Parathyroid adenoma (tissue), 2 donors: ENCODE measurements at regions not wholly inside any gene's neighbourhood (a gene's known extent, or its start where the extent isn't known, plus 50 kb on each side); places are given as distances from the start of the nearest gene placed in this dataset.

ENCODE experiments used
- H2AFZ ChIP-seq: fragments of 300-600 bp; sonication (generic); one replicate; pipeline ENCODE4 v1.7.0; 2017; ENCODE audit warnings: antibody characterized with exemption, mild to moderate bottlenecking
- H3K27ac ChIP-seq: fragments of 300-600 bp; sonication (generic); one replicate; pipeline ENCODE4 v1.7.0; 2017
- H3K27me3 ChIP-seq: fragments of 300-600 bp; sonication (generic); one replicate; pipeline ENCODE4 v1.7.0; 2017; ENCODE audit warnings: low read length; ENCODE audit not compliant: control insufficient read depth, insufficient read depth
- H3K36me3 ChIP-seq: fragments of 300-600 bp; sonication (generic); one replicate; pipeline ENCODE4 v1.7.0; 2017; ENCODE audit warnings: low read length; ENCODE audit not compliant: control insufficient read depth, insufficient read depth
- H3K4me1 ChIP-seq: fragments of 300-600 bp; sonication (generic); one replicate; pipeline ENCODE4 v1.7.0; 2017; ENCODE audit warnings: control low read depth
- H3K4me2 ChIP-seq: fragments of 300-600 bp; sonication (generic); one replicate; pipeline ENCODE4 v1.7.0; 2017; ENCODE audit warnings: low read length
- H3K4me3 ChIP-seq: fragments of 300-600 bp; sonication (generic); one replicate; pipeline ENCODE4 v1.7.0; 2017; ENCODE audit warnings: low read depth, low read length
- H3K79me2 ChIP-seq: fragments of 300-600 bp; sonication (generic); one replicate; pipeline ENCODE4 v1.7.0; 2017; ENCODE audit warnings: control low read depth
- H3K9ac ChIP-seq: fragments of 300-600 bp; sonication (generic); one replicate; pipeline ENCODE4 v1.7.0; 2017; ENCODE audit warnings: mild to moderate bottlenecking
- H3K9me3 ChIP-seq: fragments of 300-600 bp; sonication (generic); one replicate; pipeline ENCODE4 v1.7.0; 2017; ENCODE audit warnings: low read length; ENCODE audit not compliant: control insufficient read depth
- TF ChIP-seq, protein P1 (sequence below): fragments of 300-600 bp; sonication (generic); IDR thresholded peaks from one replicate; pipeline ENCODE4 v1.7.0; 2017; ENCODE audit warnings: antibody characterized with exemption, mild to moderate bottlenecking
- donor health status: primary hyperparathyroidism.

DNA sequence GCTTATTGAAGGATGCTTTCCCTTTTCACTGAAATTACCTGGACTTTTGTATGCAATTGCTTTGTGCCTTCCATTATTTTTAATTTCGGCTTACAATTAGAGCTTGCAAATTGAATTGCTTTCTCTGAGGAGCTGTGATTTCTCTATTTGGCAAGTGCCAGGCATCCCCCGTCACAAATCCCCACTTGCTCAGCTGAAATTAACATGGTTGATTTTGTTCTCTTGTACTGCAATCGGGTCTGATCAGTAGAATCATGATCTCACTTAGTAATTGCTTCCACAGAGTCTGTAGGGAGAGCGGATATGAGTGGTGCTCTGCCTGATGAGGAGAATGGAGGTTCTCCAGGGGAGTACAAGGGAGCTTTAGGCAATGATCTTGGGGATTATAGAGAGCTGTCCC is 495.5 kb upstream of the SGCD start:
- peaks cover 9% of the 10 kb centered on the region for H3K4me1 ChIP-seq
- H3K4me3 ChIP-seq, result no peak overlapping the region
- H3K4me2 ChIP-seq, result no peak overlapping the region
- peaks cover 44% of the 10 kb centered on the region for H3K79me2 ChIP-seq
- no peak overlapping the region for H3K9ac ChIP-seq
- H3K9me3 ChIP-seq, result no peaks in the 10 kb centered on the region
- H3K36me3 ChIP-seq, result no peaks in the 10 kb centered on the region
- no peaks in the 10 kb centered on the region for H3K27me3 ChIP-seq
- no peak overlapping the region for H2AFZ ChIP-seq
- TF ChIP-seq, protein P1, sequence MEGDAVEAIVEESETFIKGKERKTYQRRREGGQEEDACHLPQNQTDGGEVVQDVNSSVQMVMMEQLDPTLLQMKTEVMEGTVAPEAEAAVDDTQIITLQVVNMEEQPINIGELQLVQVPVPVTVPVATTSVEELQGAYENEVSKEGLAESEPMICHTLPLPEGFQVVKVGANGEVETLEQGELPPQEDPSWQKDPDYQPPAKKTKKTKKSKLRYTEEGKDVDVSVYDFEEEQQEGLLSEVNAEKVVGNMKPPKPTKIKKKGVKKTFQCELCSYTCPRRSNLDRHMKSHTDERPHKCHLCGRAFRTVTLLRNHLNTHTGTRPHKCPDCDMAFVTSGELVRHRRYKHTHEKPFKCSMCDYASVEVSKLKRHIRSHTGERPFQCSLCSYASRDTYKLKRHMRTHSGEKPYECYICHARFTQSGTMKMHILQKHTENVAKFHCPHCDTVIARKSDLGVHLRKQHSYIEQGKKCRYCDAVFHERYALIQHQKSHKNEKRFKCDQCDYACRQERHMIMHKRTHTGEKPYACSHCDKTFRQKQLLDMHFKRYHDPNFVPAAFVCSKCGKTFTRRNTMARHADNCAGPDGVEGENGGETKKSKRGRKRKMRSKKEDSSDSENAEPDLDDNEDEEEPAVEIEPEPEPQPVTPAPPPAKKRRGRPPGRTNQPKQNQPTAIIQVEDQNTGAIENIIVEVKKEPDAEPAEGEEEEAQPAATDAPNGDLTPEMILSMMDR, result no peak
- H3K27ac ChIP-seq, result no peak overlapping the region

DNA sequence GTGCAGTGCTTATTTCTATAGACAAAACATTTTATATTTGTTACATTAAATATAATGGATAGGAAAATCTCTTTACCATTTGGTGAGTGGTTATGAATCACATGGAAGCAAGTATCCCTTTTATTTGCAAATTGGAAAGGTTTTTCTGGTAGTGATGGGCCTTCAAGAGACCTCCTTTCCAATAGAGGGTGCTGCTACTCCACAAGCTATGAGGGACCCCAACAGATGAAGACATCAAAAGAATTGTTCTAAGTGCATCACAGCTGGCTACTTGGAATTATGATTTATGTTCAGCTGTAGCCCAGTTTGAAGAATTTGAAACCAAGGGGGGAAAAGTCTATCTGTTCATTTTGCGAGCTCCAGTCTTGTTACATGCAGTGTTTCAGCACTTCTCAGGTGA is 493.7 kb upstream of the SGCD start:
- Histone ChIP-seq H3K4me1 (peaks cover 5% of the 10 kb centered on the region), H3K27me3 (no peaks in the 10 kb centered on the region), H3K4me2 (no peak overlapping the region), H3K9me3 (no peaks in the 10 kb centered on the region), H3K9ac (no peak overlapping the region), H3K79me2 (peaks cover 36% of the 10 kb centered on the region), H2AFZ (no peak overlapping the region), H3K27ac (no peak overlapping the region), H3K4me3 (no peak overlapping the region), H3K36me3 (no peaks in the 10 kb centered on the region)
- TF ChIP-seq, protein P1, result no peak

DNA sequence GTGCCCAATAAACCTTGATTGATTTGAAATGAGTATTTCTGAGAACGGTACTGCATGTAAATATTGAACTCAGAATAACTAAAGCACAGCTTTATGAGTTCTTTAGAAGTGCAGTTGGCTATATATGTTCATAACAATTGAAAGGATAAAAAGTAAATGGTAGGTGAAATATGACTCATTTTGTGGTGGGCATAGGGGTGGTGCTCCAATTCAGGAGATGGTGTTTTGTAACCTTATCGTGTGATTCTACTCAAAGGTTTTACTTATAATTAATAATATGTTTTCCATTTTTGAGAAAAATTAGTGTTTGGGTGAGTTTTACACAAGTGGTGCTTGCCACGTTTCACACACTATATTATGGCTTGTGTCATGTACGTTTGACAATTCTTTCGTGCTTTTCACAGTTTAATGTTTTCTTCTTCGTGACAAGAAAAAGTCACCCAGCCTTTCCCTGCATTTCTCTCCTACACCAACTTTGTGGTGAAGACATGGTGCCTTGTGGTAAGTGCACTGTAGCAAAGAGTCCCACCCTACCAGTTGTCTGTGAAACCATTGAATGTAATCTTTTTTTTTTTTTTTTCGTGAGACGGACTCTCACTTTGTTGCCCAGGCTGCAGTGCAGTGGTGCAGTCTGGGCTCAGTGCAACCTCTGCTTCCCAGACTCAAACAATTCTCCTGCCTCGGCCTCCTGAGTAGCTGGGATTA is 492.5 kb upstream of the SGCD start:
- Histone ChIP-seq H3K4me2 (no peak overlapping the region), H3K9me3 (no peaks in the 10 kb centered on the region), H3K4me1 (peaks cover 5% of the 10 kb centered on the region), H3K79me2 (peaks cover 37% of the 10 kb centered on the region), H3K27ac (no peak overlapping the region), H3K36me3 (no peaks in the 10 kb centered on the region), H3K4me3 (no peak overlapping the region), H3K27me3 (no peaks in the 10 kb centered on the region), H3K9ac (no peak overlapping the region), H2AFZ (no peak overlapping the region)
- TF ChIP-seq, protein P1, result no peak

DNA sequence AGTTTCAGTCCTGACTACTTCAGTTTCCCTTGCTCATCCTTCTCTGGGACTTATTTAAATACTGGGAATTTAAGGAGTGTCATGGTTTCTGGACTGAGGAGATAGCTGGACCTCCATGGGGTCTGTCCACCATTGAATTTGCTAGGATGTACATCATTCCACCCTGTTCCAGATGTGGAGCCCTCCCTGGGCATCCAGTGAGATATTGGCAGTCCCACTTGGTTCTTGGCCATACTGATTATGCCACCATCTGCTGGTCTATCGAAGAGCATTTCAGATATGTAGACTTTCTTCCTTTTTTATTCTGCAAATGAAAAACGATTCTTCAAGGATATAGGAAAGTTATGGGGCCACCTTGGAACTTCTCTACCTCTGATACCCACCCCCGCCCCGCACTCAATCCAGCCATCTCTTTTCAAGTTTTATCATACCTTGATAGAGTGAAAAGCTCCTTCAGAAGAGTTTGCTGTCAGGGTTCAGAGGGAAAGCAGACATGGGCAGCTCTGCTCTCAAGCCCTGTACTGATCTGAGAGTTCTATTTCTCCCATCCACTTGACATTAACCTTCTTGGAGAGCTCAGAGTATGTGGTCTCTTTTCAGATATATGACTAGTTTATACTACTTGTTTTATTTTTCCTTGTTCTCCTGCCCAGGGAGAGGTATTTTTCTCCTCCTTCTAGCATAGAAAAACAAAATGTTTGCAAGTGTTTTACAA is 490.7 kb upstream of the SGCD start:
- TF ChIP-seq, protein P1, result no peak
- Histone ChIP-seq H3K4me1 (peaks cover under 1% of the 10 kb centered on the region), H2AFZ (no peak overlapping the region), H3K36me3 (no peaks in the 10 kb centered on the region), H3K27ac (no peak overlapping the region), H3K27me3 (no peaks in the 10 kb centered on the region), H3K9me3 (no peaks in the 10 kb centered on the region), H3K79me2 (peaks cover 24% of the 10 kb centered on the region), H3K9ac (no peak overlapping the region), H3K4me2 (no peak overlapping the region), H3K4me3 (no peak overlapping the region)
